GM08714 (cell line): ENCODE measurements at regions not wholly inside any gene's neighbourhood (a gene's known extent, or its start where the extent isn't known, plus 50 kb on each side); places are given as distances from the start of the nearest gene placed in this dataset.

Experiments used
- H3K4me3 ChIP-seq: fragments of 200-500 bp; sonication (Bioruptor generic); 2 replicates; pipeline ENCODE4 v1.5.1; 2014; ENCODE audit warnings: mild to moderate bottlenecking, low read length, inconsistent platforms
- ZNF274 ChIP-seq: IDR thresholded peaks from 2 replicates; pipeline ENCODE4 v1.6.1; 2012; ENCODE audit warnings: mild to moderate bottlenecking, low read depth, low read length

- no peak overlapping the region for H3K4me3 ChIP-seq
Measured at GRCh38 chr9:105064248-105065097, 136.5 kb upstream of the ABCA1 start.

DNA sequence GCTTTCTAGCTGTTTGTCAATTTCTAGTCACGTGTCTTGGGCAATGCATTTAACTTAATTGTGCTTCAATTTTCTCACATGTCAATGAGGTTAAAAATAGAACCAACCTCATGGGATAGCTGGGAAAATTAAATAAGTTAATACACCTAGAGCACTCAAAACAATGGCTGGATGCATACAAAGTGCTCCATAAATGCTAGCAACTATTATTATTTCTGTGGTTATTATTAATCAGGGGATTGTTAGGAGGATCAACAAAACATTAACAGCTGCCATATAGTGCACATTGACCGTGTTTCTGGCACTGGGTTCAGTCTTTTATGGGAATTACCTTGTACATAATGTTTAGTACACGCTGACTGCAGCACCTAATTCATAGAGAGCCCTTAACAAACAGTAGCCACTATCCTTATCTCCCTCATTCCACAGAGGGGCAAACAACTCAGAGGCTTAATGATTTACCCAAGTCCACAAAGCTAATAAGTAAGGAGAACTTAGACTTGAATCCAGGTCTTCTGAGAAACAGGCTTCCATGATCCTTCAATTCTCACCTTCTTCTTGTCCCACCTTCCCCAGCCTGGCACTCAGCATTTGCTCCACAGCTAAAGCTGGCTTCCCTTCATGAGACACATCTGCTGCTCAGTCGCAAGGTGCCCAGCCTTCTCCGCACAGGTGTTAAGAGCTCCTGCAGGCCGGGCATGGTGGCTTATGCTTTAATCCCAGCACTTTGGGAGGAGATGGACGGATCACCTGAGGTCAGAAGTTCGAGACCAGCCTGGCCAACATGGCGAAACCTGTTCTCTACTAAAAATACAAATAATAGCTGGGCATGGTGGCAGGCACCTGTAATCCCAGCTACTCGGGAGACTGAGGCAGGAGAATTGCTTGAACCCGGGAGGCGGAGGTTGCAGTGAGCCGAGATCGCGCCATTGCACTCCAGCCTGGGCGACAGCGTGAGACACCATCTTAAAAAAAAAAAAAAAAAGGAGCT is 137.4 kb upstream of the ABCA1 start:
- H3K4me3 ChIP-seq: no peak overlapping the region
- no peak for TF ChIP-seq ZNF274

More at GRCh38 chr9:105064248-105065097, 136.5 kb upstream of the ABCA1 start:
- TF ChIP-seq ZNF274: no peak

DNA sequence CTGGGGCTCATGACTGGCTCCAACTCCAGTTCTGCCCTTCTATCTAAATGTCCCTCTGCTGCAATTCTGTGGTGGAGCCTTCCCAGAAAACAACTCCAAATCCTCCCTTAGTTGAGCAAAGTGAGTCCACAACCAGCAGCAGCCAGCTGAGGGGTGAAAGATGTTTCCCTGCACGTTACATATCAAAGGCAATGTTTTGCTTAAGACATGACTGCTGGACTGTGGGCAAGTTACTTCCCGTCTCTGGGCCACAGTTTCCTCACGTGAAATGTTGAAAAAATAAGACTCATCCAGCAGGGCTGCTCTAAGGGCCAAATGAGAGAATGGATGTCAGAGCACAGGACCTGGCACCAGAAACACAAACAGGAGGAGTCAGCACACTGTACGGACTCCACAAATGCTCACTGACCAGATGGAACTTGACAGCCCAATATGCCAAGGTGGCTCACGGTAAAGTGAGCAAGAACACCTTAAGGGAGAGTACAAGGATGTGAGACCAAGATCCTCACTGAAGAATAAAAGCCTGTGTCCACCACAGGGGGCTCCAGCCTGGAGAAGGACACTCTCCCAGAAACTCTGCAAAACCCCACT is 138.4 kb upstream of the ABCA1 start:
- no peak for TF ChIP-seq ZNF274
- H3K4me3 ChIP-seq: no peak overlapping the region

DNA sequence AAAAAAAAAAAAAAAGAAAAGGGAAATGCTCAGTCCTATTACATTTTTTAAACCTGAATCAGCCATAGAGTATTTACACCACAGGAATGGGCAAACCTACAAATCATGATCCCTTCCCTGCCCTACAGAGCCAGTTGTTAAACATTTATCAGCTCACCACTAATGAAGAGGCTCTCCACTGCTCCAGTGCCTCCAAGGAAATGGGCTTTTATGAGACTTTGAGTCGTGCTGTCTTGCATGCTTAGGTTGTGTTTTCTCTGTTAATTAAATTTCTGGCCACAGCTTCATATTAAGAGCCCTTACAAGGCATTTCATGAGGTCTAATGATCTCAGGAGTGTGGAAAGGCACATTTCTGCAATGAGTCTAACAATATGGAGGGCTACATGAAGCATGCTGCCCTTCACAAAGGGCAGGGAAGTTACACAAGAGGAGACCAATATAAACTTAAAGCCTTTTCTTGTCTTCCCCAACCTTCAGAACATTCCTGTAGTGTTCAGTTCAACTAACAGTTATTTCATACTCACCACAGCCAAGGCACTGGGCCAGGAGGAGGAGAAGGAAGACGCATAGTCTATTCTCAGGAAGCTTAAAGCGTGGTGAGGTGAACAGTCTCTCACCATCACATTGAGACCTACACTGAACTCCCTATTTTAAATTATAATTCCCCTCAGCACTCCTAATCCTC is 140.1 kb upstream of the ABCA1 start:
- no peak for TF ChIP-seq ZNF274
- no peak overlapping the region for H3K4me3 ChIP-seq

DNA sequence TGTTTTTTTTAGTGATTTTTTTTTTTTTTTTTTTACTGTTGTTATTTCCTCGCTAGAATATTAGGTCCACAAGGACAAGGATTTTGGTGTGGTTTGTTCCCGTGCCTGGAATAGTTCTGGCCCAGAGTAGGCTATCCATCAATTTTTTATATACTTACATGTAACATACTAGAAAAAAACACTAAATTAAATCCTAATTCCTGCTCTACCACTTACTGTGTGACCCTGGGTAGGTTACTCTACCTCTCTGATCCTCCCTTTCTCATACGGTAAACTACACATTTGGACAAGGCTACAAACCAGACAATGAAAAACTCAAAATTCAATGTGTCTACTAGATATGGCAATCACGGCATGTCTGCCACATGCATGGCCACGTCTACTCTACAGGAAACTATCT is 141.3 kb upstream of the ABCA1 start:
- no peak for TF ChIP-seq ZNF274
- H3K4me3 ChIP-seq: no peak overlapping the region

DNA sequence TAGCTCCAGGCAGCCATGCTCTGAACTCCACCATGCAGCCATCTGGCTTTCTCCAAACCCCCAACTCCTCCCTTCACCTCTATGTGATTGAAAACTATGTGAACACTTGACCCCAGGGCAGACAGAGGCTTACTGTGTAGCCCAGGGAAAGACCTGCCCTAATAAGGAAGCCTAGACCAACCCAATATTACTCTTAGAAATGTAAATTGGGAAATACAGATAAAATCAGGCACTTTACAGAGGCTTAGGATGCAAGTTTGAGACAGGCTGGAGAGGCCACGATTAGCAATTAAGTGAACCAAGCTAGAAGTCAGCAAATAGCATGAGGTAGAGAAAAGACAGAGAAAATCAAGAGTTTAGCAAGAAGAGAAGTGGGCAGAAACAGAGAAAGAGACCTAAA is 141.7 kb upstream of the ABCA1 start:
- TF ChIP-seq ZNF274: no peak
- H3K4me3 ChIP-seq: no peak overlapping the region

GRCh38 chr9:105070176-105070575 is 142.2 kb upstream of the ABCA1 start:
- no peak overlapping the region for H3K4me3 ChIP-seq
- no peak for TF ChIP-seq ZNF274

DNA sequence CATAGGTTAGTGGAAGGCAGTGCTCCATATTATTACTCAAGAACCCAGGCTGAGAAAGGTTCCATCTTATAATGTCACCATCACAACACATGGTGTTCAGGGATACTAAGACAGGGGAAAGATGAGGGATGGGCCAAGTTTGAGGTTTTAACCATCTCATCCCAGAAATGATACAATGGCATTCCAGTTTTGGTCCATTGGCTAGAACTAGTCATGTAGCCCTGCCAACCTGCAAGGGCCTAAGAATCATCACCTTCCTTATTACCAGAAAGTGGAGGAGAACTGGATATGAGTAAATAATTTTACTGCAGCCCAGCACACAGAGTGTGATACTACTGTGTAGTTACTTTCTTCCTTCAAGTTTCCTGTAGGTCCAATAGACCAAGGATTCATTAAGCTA is 144.5 kb upstream of the ABCA1 start:
- TF ChIP-seq ZNF274: no peak
- H3K4me3 ChIP-seq: no peak overlapping the region

DNA sequence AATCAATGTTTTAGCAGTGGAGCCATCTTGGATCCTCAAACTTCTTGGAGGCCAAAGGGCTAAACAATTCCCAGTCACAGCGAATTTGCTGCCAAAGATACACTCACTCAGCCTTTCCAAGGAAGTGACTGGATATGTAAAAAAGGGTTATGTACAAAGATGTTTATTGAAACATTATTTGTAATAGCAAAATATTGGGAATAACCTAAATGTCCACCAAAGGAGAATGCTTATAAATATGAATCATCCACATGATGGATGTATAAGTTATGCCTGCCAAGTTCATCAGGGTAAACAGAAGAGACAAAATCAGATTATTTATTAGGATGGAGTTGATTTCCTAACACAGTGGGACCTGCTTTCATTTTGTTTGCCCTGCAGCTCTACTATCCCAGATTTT is 145.2 kb upstream of the ABCA1 start:
- no peak for TF ChIP-seq ZNF274
- no peak overlapping the region for H3K4me3 ChIP-seq

- TF ChIP-seq ZNF274: no peak
- no peak overlapping the region for H3K4me3 ChIP-seq
Measured at GRCh38 chr9:105074491-105074890, 146.5 kb upstream of the ABCA1 start.

GRCh38 chr9:105076729-105077128 is 148.8 kb upstream of the ABCA1 start:
- H3K4me3 ChIP-seq: no peak overlapping the region
- no peak for TF ChIP-seq ZNF274

DNA sequence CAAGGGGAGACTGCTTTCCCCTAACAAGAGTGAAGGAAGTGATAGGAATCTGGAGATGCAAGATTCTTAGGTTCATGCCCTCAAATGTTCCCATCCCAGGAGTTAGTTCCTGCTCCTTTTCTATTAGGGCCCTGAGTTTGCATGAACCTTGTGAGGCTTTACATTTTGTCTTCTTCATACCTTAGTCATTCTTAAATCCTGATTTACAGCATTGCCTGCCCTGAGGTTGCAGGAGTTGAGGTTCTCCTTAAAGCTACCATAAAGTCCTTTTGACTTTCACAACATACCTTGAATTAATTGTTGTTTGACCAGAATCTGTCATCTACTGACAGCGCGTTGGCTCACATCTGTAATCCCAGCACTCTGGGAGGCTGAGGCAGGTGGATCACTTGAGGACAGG is 151.5 kb upstream of the ABCA1 start:
- H3K4me3 ChIP-seq: no peak overlapping the region
- no peak for TF ChIP-seq ZNF274

- H3K4me3 ChIP-seq: no peak overlapping the region
- no peak for TF ChIP-seq ZNF274
Measured at GRCh38 chr9:105082843-105083242, 154.9 kb upstream of the ABCA1 start.

DNA sequence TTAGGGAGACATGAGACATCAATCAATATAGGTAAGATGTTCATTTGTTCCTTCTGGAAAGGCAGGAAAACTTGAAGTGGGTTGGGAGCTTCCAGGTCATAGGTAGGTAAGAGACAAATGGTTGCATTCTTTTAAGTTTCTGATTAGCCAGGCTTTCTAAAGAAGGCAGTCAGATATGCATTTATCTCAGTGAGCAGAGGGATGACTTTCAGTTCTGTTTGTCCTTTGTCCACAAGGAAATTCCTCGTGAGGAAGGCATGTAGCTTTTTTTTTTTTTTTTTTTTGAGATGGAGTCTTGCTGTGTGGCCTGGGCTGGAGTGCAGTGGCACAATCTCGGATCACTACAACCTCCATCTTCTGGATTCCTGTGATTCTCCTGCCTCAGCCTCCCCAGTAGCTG is 155.3 kb upstream of the ABCA1 start:
- TF ChIP-seq ZNF274: no peak
- no peak overlapping the region for H3K4me3 ChIP-seq
